ENCODE measurements at regions not wholly inside any gene's neighbourhood (a gene's known extent, or its start where the extent isn't known, plus 50 kb on each side); places are given as distances from the start of the nearest gene placed in this dataset.
A peak's percentile ranks its signal among the peaks of the same experiment; 100 is the strongest.
"Not testable (repeated sequence)": the region's sequence is repeated elsewhere in the genome, so short reads cannot be mapped to it uniquely, and the experiment has no call there.

DNA sequence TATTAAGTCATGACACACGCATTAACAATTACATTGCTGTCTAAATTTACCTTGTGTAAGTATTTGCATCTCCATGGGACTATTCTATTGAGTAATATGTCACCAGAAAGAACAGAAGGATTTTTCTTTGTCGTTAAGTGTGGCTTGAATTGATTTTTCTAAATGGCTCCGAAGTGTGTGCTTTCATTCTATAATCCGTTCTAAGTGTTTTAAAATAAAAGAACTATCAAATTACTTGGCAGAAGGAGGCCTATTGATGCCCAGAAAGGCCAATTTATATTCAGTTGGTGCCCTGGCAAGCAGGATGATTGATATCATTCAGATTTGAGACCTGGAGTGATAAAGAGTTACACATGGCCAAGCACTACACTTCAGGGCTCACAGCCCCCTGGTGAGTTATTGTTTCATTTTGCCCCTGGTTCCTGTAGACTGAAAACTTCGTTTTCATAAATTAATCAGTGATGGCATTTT lies 538.9 kb upstream of the ANO5 start:
- FAIRE-seq (no peak), DNase-seq (no peak)
- Histone ChIP-seq H3K27ac (ENCODE audit: low read depth in 2 of 2, low read length in 2 of 2) (no peak overlapping the region), H3K4me3 (ENCODE audit: low read length in 3 of 3) (no peak overlapping the region), H3K27me3 (ENCODE audit: control insufficient read depth, insufficient read depth, low read length) (no peaks in the 10 kb centered on the region), H3K36me3 (ENCODE audit: control insufficient read depth in 2 of 3, insufficient read depth in 3 of 3, low read length in 3 of 3) (no peaks in the 10 kb centered on the region), H3K4me1 (ENCODE audit: control insufficient read depth in 2 of 3, insufficient read depth in 2 of 3, low read depth in 1 of 3, low read length in 3 of 3) (no peaks in the 10 kb centered on the region), H3K9ac (ENCODE audit: low read length in 3 of 3) (no peak overlapping the region), H3K9me3 (ENCODE audit: control insufficient read depth in 2 of 3, insufficient read depth in 1 of 3, low read length in 3 of 3) (no peaks in the 10 kb centered on the region)
- no peak for TF ChIP-seq CTCF (IDR thresholded peaks at IDR 0.05; ENCODE audit: borderline replicate concordance, extremely low read depth, insufficient read depth)
- intact Hi-C loops (cut with DNase I) = no loop called here

- H3K36me3 ChIP-seq (ENCODE audit: control insufficient read depth in 2 of 3, insufficient read depth in 3 of 3, low read length in 3 of 3) = no peaks in the 10 kb centered on the region
- H3K9ac ChIP-seq (ENCODE audit: low read length in 3 of 3) = no peak overlapping the region
- FAIRE-seq = no peak
- no peak overlapping the region for H3K27ac ChIP-seq (ENCODE audit: low read depth in 2 of 2, low read length in 2 of 2)
- no peaks in the 10 kb centered on the region for H3K27me3 ChIP-seq (ENCODE audit: control insufficient read depth, insufficient read depth, low read length)
- TF ChIP-seq CTCF (IDR thresholded peaks at IDR 0.05; ENCODE audit: borderline replicate concordance, extremely low read depth, insufficient read depth) = no peak
- H3K9me3 ChIP-seq (ENCODE audit: control insufficient read depth in 2 of 3, insufficient read depth in 1 of 3, low read length in 3 of 3) = no peaks in the 10 kb centered on the region
- intact Hi-C loops (cut with DNase I) = no loop called here
- H3K4me3 ChIP-seq (ENCODE audit: low read length in 3 of 3) = no peak overlapping the region
- no peaks in the 10 kb centered on the region for H3K4me1 ChIP-seq (ENCODE audit: control insufficient read depth in 2 of 3, insufficient read depth in 2 of 3, low read depth in 1 of 3, low read length in 3 of 3)
- DNase-seq = no peak
Measured at GRCh38 chr11:21656065-21656464, 536.8 kb upstream of the ANO5 start.

- H3K4me1 ChIP-seq (ENCODE audit: control insufficient read depth in 2 of 3, insufficient read depth in 2 of 3, low read depth in 1 of 3, low read length in 3 of 3) = no peaks in the 10 kb centered on the region
- H3K4me3 ChIP-seq (ENCODE audit: low read length in 3 of 3) = no peak overlapping the region
- H3K27me3 ChIP-seq (ENCODE audit: control insufficient read depth, insufficient read depth, low read length) = no peaks in the 10 kb centered on the region
- H3K9me3 ChIP-seq (ENCODE audit: control insufficient read depth in 2 of 3, insufficient read depth in 1 of 3, low read length in 3 of 3) = no peaks in the 10 kb centered on the region
- no peak overlapping the region for H3K9ac ChIP-seq (ENCODE audit: low read length in 3 of 3)
- intact Hi-C loops (cut with DNase I) = no loop called here
- no peak overlapping the region for H3K27ac ChIP-seq (ENCODE audit: low read depth in 2 of 2, low read length in 2 of 2)
- TF ChIP-seq CTCF (IDR thresholded peaks at IDR 0.05; ENCODE audit: borderline replicate concordance, extremely low read depth, insufficient read depth) = no peak
- no peaks in the 10 kb centered on the region for H3K36me3 ChIP-seq (ENCODE audit: control insufficient read depth in 2 of 3, insufficient read depth in 3 of 3, low read length in 3 of 3)
- DNase-seq (no peak), FAIRE-seq (no peak)
Measured at GRCh38 chr11:21658654-21659193, 534.2 kb upstream of the ANO5 start.

DNA sequence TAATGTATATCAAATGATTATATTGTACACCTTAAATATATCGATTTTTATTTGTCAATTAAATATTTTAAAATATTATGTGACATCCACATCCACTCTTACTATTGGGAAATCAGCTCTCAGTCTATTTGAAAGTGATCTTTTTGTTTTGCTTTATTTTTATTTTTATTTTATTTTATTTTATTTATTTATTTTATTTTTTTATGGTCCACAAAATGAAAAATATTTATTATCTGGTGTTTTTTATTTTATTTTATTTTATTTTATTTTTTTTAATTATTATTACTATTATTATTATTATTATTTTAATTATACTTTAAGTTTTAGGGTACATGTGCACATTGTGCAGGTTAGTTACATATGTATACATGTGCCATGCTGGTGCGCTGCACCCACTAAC lies 533.5 kb upstream of the ANO5 start:
- H3K4me1 ChIP-seq (ENCODE audit: control insufficient read depth in 2 of 3, insufficient read depth in 2 of 3, low read depth in 1 of 3, low read length in 3 of 3); H3K9me3 ChIP-seq (ENCODE audit: control insufficient read depth in 2 of 3, insufficient read depth in 1 of 3, low read length in 3 of 3); DNase-seq; H3K36me3 ChIP-seq (ENCODE audit: control insufficient read depth in 2 of 3, insufficient read depth in 3 of 3, low read length in 3 of 3); H3K9ac ChIP-seq (ENCODE audit: low read length in 3 of 3); H3K27me3 ChIP-seq (ENCODE audit: control insufficient read depth, insufficient read depth, low read length); intact Hi-C loops (cut with DNase I); H3K27ac ChIP-seq (ENCODE audit: low read depth in 2 of 2, low read length in 2 of 2); H3K4me3 ChIP-seq (ENCODE audit: low read length in 3 of 3): not testable (repeated sequence)
- peak; percentile 98 for FAIRE-seq
